CD4-positive, alpha-beta T cell treated with Interleukin-10 for 1 hour (primary cell): ENCODE measurements at regions not wholly inside any gene's neighbourhood (a gene's known extent, or its start where the extent isn't known, plus 50 kb on each side); places are given as distances from the start of the nearest gene placed in this dataset.

Source experiments
- DNase-seq: peaks from one replicate; pipeline ENCODE4 v3.0.0-alpha.2; 2020

- DNase-seq: no peak
These were observed 113.5 kb downstream of the TMEM132E start for GRCh38 chr17:34692920-34693319.
